ENCODE measurements at regions not wholly inside any gene's neighbourhood (a gene's known extent, or its start where the extent isn't known, plus 50 kb on each side); places are given as distances from the start of the nearest gene placed in this dataset.

GRCh38 chr1:226800763-226801380 is 61.8 kb upstream of the ITPKB start:
- DNase-seq = no peak
- no peaks in the 10 kb centered on the region for H3K4me1 ChIP-seq (ENCODE audit: insufficient read depth)
- H3K9me3 ChIP-seq = no peaks in the 10 kb centered on the region
- H3K27me3 ChIP-seq = no peaks in the 10 kb centered on the region
- H3K4me3 ChIP-seq = no peak overlapping the region
- intact Hi-C loops (cut with DNase I) = no loop called here
- no peak overlapping the region for H3K27ac ChIP-seq
- WGBS, 3 donors = 72 to 83% (median 80%) methylated on average over 2 of the region's 2 CpGs
- no peak for TF ChIP-seq POLR2A (IDR thresholded peaks at IDR 0.05)
- TF ChIP-seq EP300 (IDR thresholded peaks at IDR 0.05) = no peak
- TF ChIP-seq CTCF (IDR thresholded peaks at IDR 0.05) = no peak
- H3K36me3 ChIP-seq = no peaks in the 10 kb centered on the region

GRCh38 chr1:226799634-226800281 is 60.7 kb upstream of the ITPKB start:
- no peaks in the 10 kb centered on the region for H3K4me1 ChIP-seq (ENCODE audit: insufficient read depth)
- H3K27ac ChIP-seq = no peak overlapping the region
- DNase-seq = no peak
- H3K27me3 ChIP-seq = no peaks in the 10 kb centered on the region
- H3K9me3 ChIP-seq = no peaks in the 10 kb centered on the region
- no peak overlapping the region for H3K4me3 ChIP-seq
- TF ChIP-seq EP300 (IDR thresholded peaks at IDR 0.05) (no peak), CTCF (IDR thresholded peaks at IDR 0.05) (no peak), POLR2A (IDR thresholded peaks at IDR 0.05) (no peak)
- WGBS, 3 donors = 62 to 78% (median 69%) methylated on average over 12 of the region's 12 CpGs
- H3K36me3 ChIP-seq = no peaks in the 10 kb centered on the region
- intact Hi-C loops (cut with DNase I) = no loop called here

- H3K36me3 ChIP-seq = no peaks in the 10 kb centered on the region
- H3K27ac ChIP-seq = no peak overlapping the region
- no peaks in the 10 kb centered on the region for H3K4me1 ChIP-seq (ENCODE audit: insufficient read depth)
- WGBS, 3 donors = 83 to 87% (median 85%) methylated on average over 21 to 22 of the region's 22 CpGs
- no peak for DNase-seq
- intact Hi-C loops (cut with DNase I) = no loop called here
- no peaks in the 10 kb centered on the region for H3K27me3 ChIP-seq
- TF ChIP-seq CTCF (IDR thresholded peaks at IDR 0.05) (no peak), EP300 (IDR thresholded peaks at IDR 0.05) (no peak), POLR2A (IDR thresholded peaks at IDR 0.05) (no peak)
- no peak overlapping the region for H3K4me3 ChIP-seq
- H3K9me3 ChIP-seq = no peaks in the 10 kb centered on the region
Measured at GRCh38 chr1:226798427-226799411, 59.6 kb upstream of the ITPKB start.

- WGBS, 3 donors = 85 to 91% (median 86%) methylated on average over 5 of the region's 5 CpGs
- Histone ChIP-seq H3K4me3 (no peak overlapping the region), H3K4me1 (ENCODE audit: insufficient read depth) (no peaks in the 10 kb centered on the region), H3K9me3 (no peaks in the 10 kb centered on the region), H3K27ac (no peak overlapping the region), H3K27me3 (no peaks in the 10 kb centered on the region), H3K36me3 (no peaks in the 10 kb centered on the region)
- intact Hi-C loops (cut with DNase I) = no loop called here
- no peak for DNase-seq
- no peak for TF ChIP-seq CTCF (IDR thresholded peaks at IDR 0.05)
- no peak for TF ChIP-seq POLR2A (IDR thresholded peaks at IDR 0.05)
- no peak for TF ChIP-seq EP300 (IDR thresholded peaks at IDR 0.05)
Measured at GRCh38 chr1:226797151-226797550, 58.1 kb upstream of the ITPKB start.
